ENCODE measurements at regions not wholly inside any gene's neighbourhood (a gene's known extent, or its start where the extent isn't known, plus 50 kb on each side); places are given as distances from the start of the nearest gene placed in this dataset.

DNA sequence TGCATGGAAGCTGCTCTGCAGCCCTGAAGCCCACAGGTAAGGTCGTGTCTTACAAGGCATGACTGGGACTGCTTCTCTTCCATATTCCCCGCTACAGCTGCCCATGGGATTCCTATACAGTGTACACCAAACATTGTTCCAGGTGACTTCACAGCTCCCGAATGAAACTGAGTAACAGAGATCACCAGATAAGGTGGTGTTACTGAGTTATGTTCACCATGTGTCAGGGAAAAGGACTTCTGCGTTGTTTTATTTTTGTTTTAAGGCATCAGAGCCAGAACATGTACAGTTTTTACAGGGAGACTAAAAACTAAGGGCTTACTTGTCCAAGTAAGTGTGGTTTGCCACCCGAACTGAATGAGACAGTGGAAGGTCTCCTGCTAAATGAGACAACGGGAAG lies 138.3 kb downstream of the CD83 start:
- Histone ChIP-seq H3K27ac (ENCODE audit: low read length) (no peak overlapping the region), H3K4me1 (ENCODE audit: control insufficient read depth, insufficient read depth, low read length) (no peaks in the 10 kb centered on the region), H3K36me3 (ENCODE audit: control insufficient read depth, insufficient read depth, low read length) (no peaks in the 10 kb centered on the region), H3K4me3 (ENCODE audit: low read depth in 2 of 2, low read length in 2 of 2) (no peak overlapping the region), H3K27me3 (ENCODE audit: control insufficient read depth, insufficient read depth, low read length) (no peaks in the 10 kb centered on the region), H3K9me3 (ENCODE audit: control insufficient read depth, insufficient read depth, low read depth, low read length) (no peaks in the 10 kb centered on the region)
- in situ Hi-C loops (cut with HindIII; ENCODE audit: low pct_unique_long_range_greater_than_20kb, low sequenced_read_pairs): no loop called here
- ChIA-PET POLR2A (no interaction called here), CTCF (interaction anchor here (0.6 kb wide), 1 partner anchor 12 kb away, joined by 3 read pairs; no protein-coding TSS in a partner anchor)
- DNase-seq (ENCODE audit: low read depth, low spot score): no peak
- TF ChIP-seq CTCF (IDR thresholded peaks at IDR 0.05): no peak
- TF ChIP-seq SIN3A (IDR thresholded peaks at IDR 0.05; ENCODE audit: borderline replicate concordance, insufficient read depth, low read depth, low read length): no peak
- BruUV-seq (replicated peaks): no TSS peak
- intact Hi-C loops (cut with micrococcal nuclease; ENCODE audit: unreplicated experiment): no loop called here
- no peak for ATAC-seq

DNA sequence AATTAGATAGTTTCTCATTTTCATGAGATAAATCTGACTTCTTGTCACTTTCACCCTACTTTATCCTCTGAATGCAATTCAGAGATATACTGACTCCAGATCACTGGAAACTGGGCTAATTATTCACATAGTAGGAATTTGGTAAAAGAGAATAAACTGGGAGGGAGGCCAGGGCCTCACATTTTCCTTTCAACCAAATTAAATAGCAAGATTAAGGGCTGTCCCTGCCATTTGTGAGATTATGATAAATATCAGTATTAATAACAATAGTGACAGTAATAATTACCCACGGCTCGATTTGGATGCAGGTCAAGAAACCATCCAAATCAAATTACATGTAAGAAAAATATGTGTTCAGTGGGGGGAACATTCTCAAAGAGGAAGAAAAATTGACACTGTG lies 140.5 kb downstream of the CD83 start:
- BruUV-seq (replicated peaks): no TSS peak
- POLR2A ChIA-PET: no interaction called here
- CTCF ChIA-PET: no interaction called here
- Histone ChIP-seq H3K4me1 (ENCODE audit: control insufficient read depth, insufficient read depth, low read length) (no peaks in the 10 kb centered on the region), H3K27ac (ENCODE audit: low read length) (no peak overlapping the region), H3K9me3 (ENCODE audit: control insufficient read depth, insufficient read depth, low read depth, low read length) (peaks cover 3% of the 10 kb centered on the region; the same call in 1 of the 2 replicates), H3K36me3 (ENCODE audit: control insufficient read depth, insufficient read depth, low read length) (no peaks in the 10 kb centered on the region; the same call in 1 of the 2 replicates), H3K4me3 (ENCODE audit: low read depth in 2 of 2, low read length in 2 of 2) (no peak overlapping the region), H3K27me3 (ENCODE audit: control insufficient read depth, insufficient read depth, low read length) (no peaks in the 10 kb centered on the region)
- ATAC-seq: no peak
- TF ChIP-seq CTCF (IDR thresholded peaks at IDR 0.05) (no peak), TCF7L2 (IDR thresholded peaks at IDR 0.05; ENCODE audit: low read depth, low read length) (no peak), POLR2AphosphoS5 (IDR thresholded peaks at IDR 0.05; ENCODE audit: low read depth, low read length) (no peak), SIN3A (IDR thresholded peaks at IDR 0.05; ENCODE audit: borderline replicate concordance, insufficient read depth, low read depth, low read length) (no peak)
- TF ChIP-seq, protein P1, sequence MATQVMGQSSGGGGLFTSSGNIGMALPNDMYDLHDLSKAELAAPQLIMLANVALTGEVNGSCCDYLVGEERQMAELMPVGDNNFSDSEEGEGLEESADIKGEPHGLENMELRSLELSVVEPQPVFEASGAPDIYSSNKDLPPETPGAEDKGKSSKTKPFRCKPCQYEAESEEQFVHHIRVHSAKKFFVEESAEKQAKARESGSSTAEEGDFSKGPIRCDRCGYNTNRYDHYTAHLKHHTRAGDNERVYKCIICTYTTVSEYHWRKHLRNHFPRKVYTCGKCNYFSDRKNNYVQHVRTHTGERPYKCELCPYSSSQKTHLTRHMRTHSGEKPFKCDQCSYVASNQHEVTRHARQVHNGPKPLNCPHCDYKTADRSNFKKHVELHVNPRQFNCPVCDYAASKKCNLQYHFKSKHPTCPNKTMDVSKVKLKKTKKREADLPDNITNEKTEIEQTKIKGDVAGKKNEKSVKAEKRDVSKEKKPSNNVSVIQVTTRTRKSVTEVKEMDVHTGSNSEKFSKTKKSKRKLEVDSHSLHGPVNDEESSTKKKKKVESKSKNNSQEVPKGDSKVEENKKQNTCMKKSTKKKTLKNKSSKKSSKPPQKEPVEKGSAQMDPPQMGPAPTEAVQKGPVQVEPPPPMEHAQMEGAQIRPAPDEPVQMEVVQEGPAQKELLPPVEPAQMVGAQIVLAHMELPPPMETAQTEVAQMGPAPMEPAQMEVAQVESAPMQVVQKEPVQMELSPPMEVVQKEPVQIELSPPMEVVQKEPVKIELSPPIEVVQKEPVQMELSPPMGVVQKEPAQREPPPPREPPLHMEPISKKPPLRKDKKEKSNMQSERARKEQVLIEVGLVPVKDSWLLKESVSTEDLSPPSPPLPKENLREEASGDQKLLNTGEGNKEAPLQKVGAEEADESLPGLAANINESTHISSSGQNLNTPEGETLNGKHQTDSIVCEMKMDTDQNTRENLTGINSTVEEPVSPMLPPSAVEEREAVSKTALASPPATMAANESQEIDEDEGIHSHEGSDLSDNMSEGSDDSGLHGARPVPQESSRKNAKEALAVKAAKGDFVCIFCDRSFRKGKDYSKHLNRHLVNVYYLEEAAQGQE (IDR thresholded peaks at IDR 0.05; ENCODE audit: insufficient read depth in 1 of 2, low read depth in 2 of 2, low read length in 1 of 2): no peak
- in situ Hi-C loops (cut with HindIII; ENCODE audit: low pct_unique_long_range_greater_than_20kb, low sequenced_read_pairs): no loop called here
- intact Hi-C loops (cut with micrococcal nuclease; ENCODE audit: unreplicated experiment): no loop called here
- no peak for DNase-seq (ENCODE audit: low read depth, low spot score)
